ENCODE measurements at regions not wholly inside any gene's neighbourhood (a gene's known extent, or its start where the extent isn't known, plus 50 kb on each side); places are given as distances from the start of the nearest gene placed in this dataset.

DNA sequence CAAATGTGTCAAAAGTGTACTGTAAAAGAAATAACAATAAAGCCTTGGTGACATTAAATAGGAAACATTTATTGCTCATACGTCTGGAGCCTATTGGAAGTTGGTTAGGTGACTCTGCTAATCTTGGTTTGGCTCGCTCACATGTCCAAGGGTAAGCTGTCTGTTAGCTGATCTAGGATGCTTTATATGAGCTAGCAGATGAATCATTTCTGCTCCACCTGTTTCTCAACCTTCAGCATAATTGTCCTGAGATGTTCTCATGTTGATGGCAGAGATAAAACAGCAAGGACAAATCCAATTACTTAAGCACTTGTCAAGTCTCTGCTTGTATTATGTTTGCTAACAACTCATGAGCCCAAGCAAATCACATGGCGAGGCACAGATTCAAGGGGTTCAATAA lies 56.0 kb upstream of the CD53 start:
- no peak for ATAC-seq
- TF ChIP-seq, protein P1, sequence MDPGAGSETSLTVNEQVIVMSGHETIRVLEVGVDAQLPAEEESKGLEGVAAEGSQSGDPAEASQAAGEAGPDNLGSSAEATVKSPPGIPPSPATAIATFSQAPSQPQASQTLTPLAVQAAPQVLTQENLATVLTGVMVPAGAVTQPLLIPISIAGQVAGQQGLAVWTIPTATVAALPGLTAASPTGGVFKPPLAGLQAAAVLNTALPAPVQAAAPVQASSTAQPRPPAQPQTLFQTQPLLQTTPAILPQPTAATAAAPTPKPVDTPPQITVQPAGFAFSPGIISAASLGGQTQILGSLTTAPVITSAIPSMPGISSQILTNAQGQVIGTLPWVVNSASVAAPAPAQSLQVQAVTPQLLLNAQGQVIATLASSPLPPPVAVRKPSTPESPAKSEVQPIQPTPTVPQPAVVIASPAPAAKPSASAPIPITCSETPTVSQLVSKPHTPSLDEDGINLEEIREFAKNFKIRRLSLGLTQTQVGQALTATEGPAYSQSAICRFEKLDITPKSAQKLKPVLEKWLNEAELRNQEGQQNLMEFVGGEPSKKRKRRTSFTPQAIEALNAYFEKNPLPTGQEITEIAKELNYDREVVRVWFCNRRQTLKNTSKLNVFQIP (CRISPR knock-in tag; IDR thresholded peaks at IDR 0.05; ENCODE audit: borderline replicate concordance, low read depth) = no peak

DNA sequence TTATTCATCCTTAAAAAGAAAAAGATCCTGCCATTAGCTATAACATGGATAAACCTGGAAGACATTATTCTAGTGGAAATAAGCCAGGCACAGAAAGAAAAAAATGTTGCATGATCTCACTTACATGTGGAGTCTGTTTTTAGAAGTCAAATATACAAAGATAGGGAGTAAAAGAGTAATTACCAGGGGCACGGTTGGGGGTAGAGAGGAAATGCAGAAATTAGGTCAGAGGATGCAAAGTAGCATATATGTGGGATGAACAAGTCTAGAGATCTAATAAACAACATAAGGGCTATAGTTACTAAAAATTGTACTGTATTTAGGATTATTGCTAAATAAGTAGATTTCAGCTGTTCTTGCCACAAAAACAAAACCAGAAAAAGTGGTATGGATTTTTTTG lies 61.4 kb upstream of the CD53 start:
- no peak for ATAC-seq
- TF ChIP-seq ZNF8 (CRISPR knock-in tag; IDR thresholded peaks at IDR 0.05) (no peak), OSR1 (CRISPR knock-in tag; IDR thresholded peaks at IDR 0.05) (no peak), ESRRG (CRISPR knock-in tag; IDR thresholded peaks at IDR 0.05) (no peak), GLIS3 (CRISPR knock-in tag; IDR thresholded peaks at IDR 0.05) (no peak), ZFP3 (CRISPR knock-in tag; IDR thresholded peaks at IDR 0.05) (no peak), ZNF565 (CRISPR knock-in tag; conservative IDR thresholded peaks at IDR 0.05; ENCODE audit: low read depth) (no peak), CSDC2 (CRISPR knock-in tag; IDR thresholded peaks at IDR 0.05) (no peak), ZFP30 (CRISPR knock-in tag; IDR thresholded peaks at IDR 0.05) (no peak), TCF4 (CRISPR knock-in tag; IDR thresholded peaks at IDR 0.05; ENCODE audit: borderline replicate concordance) (no peak), ARNTL (CRISPR knock-in tag; IDR thresholded peaks at IDR 0.05; ENCODE audit: borderline replicate concordance, low read depth) (no peak), TSHZ2 (CRISPR knock-in tag; IDR thresholded peaks at IDR 0.05) (no peak)
- TF ChIP-seq, protein P1 (CRISPR knock-in tag; IDR thresholded peaks at IDR 0.05; ENCODE audit: borderline replicate concordance, low read depth) = no peak
- TF ChIP-seq, protein P2, sequence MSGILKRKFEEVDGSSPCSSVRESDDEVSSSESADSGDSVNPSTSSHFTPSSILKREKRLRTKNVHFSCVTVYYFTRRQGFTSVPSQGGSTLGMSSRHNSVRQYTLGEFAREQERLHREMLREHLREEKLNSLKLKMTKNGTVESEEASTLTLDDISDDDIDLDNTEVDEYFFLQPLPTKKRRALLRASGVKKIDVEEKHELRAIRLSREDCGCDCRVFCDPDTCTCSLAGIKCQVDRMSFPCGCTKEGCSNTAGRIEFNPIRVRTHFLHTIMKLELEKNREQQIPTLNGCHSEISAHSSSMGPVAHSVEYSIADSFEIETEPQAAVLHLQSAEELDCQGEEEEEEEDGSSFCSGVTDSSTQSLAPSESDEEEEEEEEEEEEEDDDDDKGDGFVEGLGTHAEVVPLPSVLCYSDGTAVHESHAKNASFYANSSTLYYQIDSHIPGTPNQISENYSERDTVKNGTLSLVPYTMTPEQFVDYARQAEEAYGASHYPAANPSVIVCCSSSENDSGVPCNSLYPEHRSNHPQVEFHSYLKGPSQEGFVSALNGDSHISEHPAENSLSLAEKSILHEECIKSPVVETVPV (CRISPR knock-in tag; IDR thresholded peaks at IDR 0.05) = no peak

- no peak for TF ChIP-seq BACH2 (CRISPR knock-in tag; IDR thresholded peaks at IDR 0.05; ENCODE audit: borderline replicate concordance)
- no peak for TF ChIP-seq ZFP3 (CRISPR knock-in tag; IDR thresholded peaks at IDR 0.05)
- no peak for TF ChIP-seq TCF4 (CRISPR knock-in tag; IDR thresholded peaks at IDR 0.05; ENCODE audit: borderline replicate concordance)
- no peak for ATAC-seq
Observed at GRCh38 chr1:110800079-110800478, 72.9 kb upstream of the CD53 start.

- no peak for TF ChIP-seq ISL1 (CRISPR knock-in tag; IDR thresholded peaks at IDR 0.05)
- no peak for TF ChIP-seq ZFP30 (CRISPR knock-in tag; IDR thresholded peaks at IDR 0.05)
- TF ChIP-seq CREB5 (CRISPR knock-in tag; IDR thresholded peaks at IDR 0.05; ENCODE audit: low read depth) = no peak
- no peak for TF ChIP-seq ZNF8 (CRISPR knock-in tag; IDR thresholded peaks at IDR 0.05)
- no peak for TF ChIP-seq ZC3H10 (CRISPR knock-in tag; IDR thresholded peaks at IDR 0.05)
- no peak for TF ChIP-seq SNAI2 (CRISPR knock-in tag; IDR thresholded peaks at IDR 0.05)
- no peak for TF ChIP-seq ZNF70 (CRISPR knock-in tag; IDR thresholded peaks at IDR 0.05)
- no peak for TF ChIP-seq TSHZ2 (CRISPR knock-in tag; IDR thresholded peaks at IDR 0.05)
- TF ChIP-seq OSR1 (CRISPR knock-in tag; IDR thresholded peaks at IDR 0.05) = no peak
- no peak for TF ChIP-seq ZFP3 (CRISPR knock-in tag; IDR thresholded peaks at IDR 0.05)
- no peak for ATAC-seq
Observed at GRCh38 chr1:110798691-110799256, 74.2 kb upstream of the CD53 start.

All from SK-N-SH treated with all-trans-retinoic acid at 6 μM for 48 hours (cell line).